ENCODE measurements at regions not wholly inside any gene's neighbourhood (a gene's known extent, or its start where the extent isn't known, plus 50 kb on each side); places are given as distances from the start of the nearest gene placed in this dataset.

GRCh38 chr1:29650476-29650875, 414.2 kb downstream of the PTPRU start:
- H3K27me3 Mint-ChIP-seq (ENCODE audit: insufficient read depth), result peaks cover 44% of the 10 kb centered on the region
- H3K36me3 ChIP-seq (ENCODE audit: control insufficient read depth, insufficient read depth, low read length), result no peaks in the 10 kb centered on the region
- peak; percentile 30 for DNase-seq
- no peaks in the 10 kb centered on the region for H3K36me3 Mint-ChIP-seq (ENCODE audit: low read depth)
- H3K27me3 ChIP-seq (ENCODE audit: control insufficient read depth, insufficient read depth, low read length, poor library complexity, severe bottlenecking), result no peaks in the 10 kb centered on the region
- no peaks in the 10 kb centered on the region for H3K9me3 ChIP-seq (ENCODE audit: control insufficient read depth, low read length)
- H3K27ac ChIP-seq (ENCODE audit: low read depth, low read length), result no peak overlapping the region
- no peaks in the 10 kb centered on the region for H3K4me1 ChIP-seq (ENCODE audit: control insufficient read depth, insufficient read depth, low read length)
- no peak overlapping the region for H3K4me3 ChIP-seq (ENCODE audit: low read length)
- no peak overlapping the region for H3K27ac Mint-ChIP-seq
- no peak for TF ChIP-seq CTCF (conservative IDR thresholded peaks at IDR 0.05)
- H3K4me1 Mint-ChIP-seq, result peaks cover 2% of the 10 kb centered on the region
- H3K9me3 Mint-ChIP-seq, result no peaks in the 10 kb centered on the region
- 90 to 96% methylated on average over 2 to 3 of the region's 3 CpGs for WGBS, 2 experiments (ENCODE audit: insufficient coverage in 1 of 2, insufficient read length in 1 of 2)
- H3K4me3 Mint-ChIP-seq, result no peak overlapping the region
- H3K9ac ChIP-seq (ENCODE audit: extremely low read depth, low read length, poor library complexity, severe bottlenecking), result no peak overlapping the region

- no peaks in the 10 kb centered on the region for H3K36me3 Mint-ChIP-seq (ENCODE audit: low read depth)
- no peak for DNase-seq
- H3K27me3 Mint-ChIP-seq (ENCODE audit: insufficient read depth), result peaks cover 44% of the 10 kb centered on the region
- Histone ChIP-seq H3K9me3 (ENCODE audit: control insufficient read depth, low read length) (no peaks in the 10 kb centered on the region), H3K27ac (ENCODE audit: low read depth, low read length) (no peak overlapping the region), H3K4me3 (ENCODE audit: low read length) (no peak overlapping the region), H3K27me3 (ENCODE audit: control insufficient read depth, insufficient read depth, low read length, poor library complexity, severe bottlenecking) (no peaks in the 10 kb centered on the region), H3K36me3 (ENCODE audit: control insufficient read depth, insufficient read depth, low read length) (no peaks in the 10 kb centered on the region), H3K4me1 (ENCODE audit: control insufficient read depth, insufficient read depth, low read length) (no peaks in the 10 kb centered on the region), H3K9ac (ENCODE audit: extremely low read depth, low read length, poor library complexity, severe bottlenecking) (no peak overlapping the region)
- TF ChIP-seq CTCF (conservative IDR thresholded peaks at IDR 0.05), result no peak
- H3K9me3 Mint-ChIP-seq, result no peaks in the 10 kb centered on the region
- no peak overlapping the region for H3K27ac Mint-ChIP-seq
- 93 to 94% methylated on average over 7 to 8 of the region's 8 CpGs for WGBS, 2 experiments (ENCODE audit: insufficient coverage in 1 of 2, insufficient read length in 1 of 2)
- no peak overlapping the region for H3K4me3 Mint-ChIP-seq
- H3K4me1 Mint-ChIP-seq, result peaks cover 7% of the 10 kb centered on the region
Observed at GRCh38 chr1:29650041-29650400, 413.7 kb downstream of the PTPRU start.

DNA sequence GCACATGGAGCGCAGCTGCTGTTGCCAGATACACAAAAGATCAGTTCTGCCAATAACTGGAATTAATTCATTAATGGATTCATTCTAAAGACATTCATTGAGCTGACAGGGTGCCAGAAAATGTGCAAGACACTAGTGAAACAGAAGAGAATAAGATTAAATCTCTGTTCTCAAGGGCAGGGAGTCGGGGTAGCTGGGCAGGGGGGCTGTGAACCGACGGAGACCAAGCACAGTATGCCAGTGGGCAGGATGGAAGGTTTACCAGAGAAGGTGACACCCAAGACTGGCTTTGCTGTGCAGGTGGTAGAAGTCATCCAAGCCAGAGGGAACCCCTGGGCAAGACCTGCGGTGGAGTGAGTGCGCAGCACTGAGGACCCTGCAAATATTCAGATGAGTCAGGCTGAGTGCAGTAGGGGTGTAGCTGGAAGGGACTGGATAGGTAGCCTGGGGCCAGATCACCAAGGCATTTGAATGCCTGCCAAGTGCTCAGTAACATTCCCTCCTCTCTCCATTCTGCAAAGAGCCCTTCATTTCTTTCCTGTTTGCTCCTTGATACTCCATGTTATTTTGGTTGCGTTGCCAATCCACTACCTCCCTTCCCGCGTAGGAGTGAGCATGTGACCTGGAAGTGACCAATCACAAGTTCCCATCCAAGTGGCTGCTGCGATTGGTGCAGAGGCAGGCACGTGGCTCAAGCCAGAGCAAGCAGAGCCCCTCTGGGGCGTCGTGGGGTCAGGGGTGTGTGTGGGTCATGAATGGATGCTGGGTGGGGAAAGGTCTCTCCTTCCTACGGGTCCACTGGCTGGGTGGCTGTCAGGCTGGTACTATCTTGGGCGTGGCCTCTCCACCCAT, 413.1 kb downstream of the PTPRU start:
- Histone ChIP-seq H3K27me3 (ENCODE audit: control insufficient read depth, insufficient read depth, low read length, poor library complexity, severe bottlenecking) (no peaks in the 10 kb centered on the region), H3K4me1 (ENCODE audit: control insufficient read depth, insufficient read depth, low read length) (no peaks in the 10 kb centered on the region), H3K36me3 (ENCODE audit: control insufficient read depth, insufficient read depth, low read length) (no peaks in the 10 kb centered on the region), H3K27ac (ENCODE audit: low read depth, low read length) (no peak overlapping the region), H3K4me3 (ENCODE audit: low read length) (no peak overlapping the region), H3K9me3 (ENCODE audit: control insufficient read depth, low read length) (no peaks in the 10 kb centered on the region), H3K9ac (ENCODE audit: extremely low read depth, low read length, poor library complexity, severe bottlenecking) (no peak overlapping the region)
- Mint-ChIP-seq H3K36me3 (ENCODE audit: low read depth) (no peaks in the 10 kb centered on the region), H3K27ac (no peak overlapping the region), H3K27me3 (ENCODE audit: insufficient read depth) (peaks cover 44% of the 10 kb centered on the region), H3K4me3 (no peak overlapping the region), H3K4me1 (peaks cover 11% of the 10 kb centered on the region), H3K9me3 (no peaks in the 10 kb centered on the region)
- DNase-seq, result peak; percentile 30
- 88 to 94% methylated on average over 7 to 15 of the region's 15 CpGs for WGBS, 2 experiments (ENCODE audit: insufficient coverage in 1 of 2, insufficient read length in 1 of 2)
- no peak for TF ChIP-seq CTCF (conservative IDR thresholded peaks at IDR 0.05)

Measured in endodermal cell (in vitro differentiated cells).